GM23338 (cell line): ENCODE measurements at regions not wholly inside any gene's neighbourhood (a gene's known extent, or its start where the extent isn't known, plus 50 kb on each side); places are given as distances from the start of the nearest gene placed in this dataset.

Experiments used
- ATAC-seq: fragments of 200-7000 bp; cut with Tn5 transposase; 3 replicates; pipeline ENCODE4 v1.9.1; 2020
- DNase-seq: peaks from one replicate; pipeline ENCODE4 v3.0.0-alpha.2; 2015; ENCODE audit warnings: low spot score
- H2AFZ ChIP-seq: fragments of 200-600 bp; sonication (generic); 2 replicates; pipeline ENCODE4 v1.8.0; 2016; ENCODE audit warnings: antibody characterized with exemption, mild to moderate bottlenecking, moderate library complexity
- H3F3A ChIP-seq: fragments of 200-600 bp; sonication (generic); replicated peaks from 2 replicates; pipeline ENCODE4 v1.8.0; 2017; ENCODE audit warnings: antibody characterized with exemption, mixed run types, low read depth
- H3K27ac ChIP-seq: fragments of 200-600 bp; sonication (generic); 2 replicates; pipeline ENCODE4 v1.6.1; 2016; ENCODE audit warnings: low read depth
- H3K27me3 ChIP-seq: fragments of 200-600 bp; sonication (generic); 2 replicates; pipeline ENCODE4 v1.8.0; 2016; ENCODE audit warnings: mild to moderate bottlenecking, mixed run types, moderate library complexity; ENCODE audit not compliant: insufficient read depth
- H3K36me3 ChIP-seq: fragments of 200-600 bp; sonication (generic); 2 replicates; pipeline ENCODE4 v1.8.0; 2016; ENCODE audit warnings: mild to moderate bottlenecking; ENCODE audit not compliant: insufficient read depth
- H3K4me1 ChIP-seq: fragments of 200-600 bp; sonication (generic); 2 replicates; pipeline ENCODE4 v1.8.0; 2016; ENCODE audit warnings: mild to moderate bottlenecking, moderate library complexity; ENCODE audit not compliant: insufficient read depth
- H3K4me2 ChIP-seq: fragments of 200-600 bp; sonication (generic); 2 replicates; pipeline ENCODE4 v1.7.1; 2017; ENCODE audit warnings: mixed run types
- H3K4me3 ChIP-seq: fragments of 200-600 bp; sonication (generic); 2 replicates; pipeline ENCODE4 v1.6.1; 2016; ENCODE audit warnings: mixed run types
- H3K79me2 ChIP-seq: fragments of 200-600 bp; sonication (generic); replicated peaks from 2 replicates; pipeline ENCODE4 v1.8.0; 2017; ENCODE audit warnings: mild to moderate bottlenecking; ENCODE audit not compliant: insufficient read depth
- H3K9me2 ChIP-seq: fragments of 200-600 bp; sonication (generic); 2 replicates; pipeline ENCODE4 v1.8.0; 2017; ENCODE audit not compliant: insufficient read depth
- H4K20me1 ChIP-seq: fragments of 200-600 bp; sonication (generic); replicated peaks from 2 replicates; pipeline ENCODE4 v1.8.0; 2017; ENCODE audit warnings: mild to moderate bottlenecking; ENCODE audit not compliant: insufficient read depth
- H3K27ac Mint-ChIP-seq: 2 replicates; pipeline ENCODE4 v1.8.0; 2020; ENCODE audit warnings: inconsistent platforms, mild to moderate bottlenecking, moderate library complexity, mixed read lengths
- H3K27me3 Mint-ChIP-seq: 3 replicates; pipeline ENCODE4 v1.8.0; 2022; ENCODE audit warnings: low read depth, mild to moderate bottlenecking, moderate library complexity, mixed read lengths, inconsistent platforms; ENCODE audit not compliant: insufficient read depth, poor library complexity
- H3K36me3 Mint-ChIP-seq: 3 replicates; pipeline ENCODE4 v1.8.0; 2021; ENCODE audit warnings: low read depth, mild to moderate bottlenecking, inconsistent platforms, moderate library complexity, mixed read lengths
- H3K4me1 Mint-ChIP-seq: 3 replicates; pipeline ENCODE4 v1.8.0; 2020; ENCODE audit warnings: mild to moderate bottlenecking, inconsistent platforms, mixed read lengths
- H3K4me3 Mint-ChIP-seq: 3 replicates; pipeline ENCODE4 v1.8.0; 2021; ENCODE audit warnings: moderate library complexity, mild to moderate bottlenecking, inconsistent platforms, mixed read lengths
- H3K9me3 Mint-ChIP-seq: 3 replicates; pipeline ENCODE4 v1.8.0; 2020; ENCODE audit warnings: moderate library complexity, mild to moderate bottlenecking, inconsistent platforms, mixed read lengths
- CREB1 ChIP-seq: fragments of 250-450 bp; sonication (Bioruptor Pico); IDR thresholded peaks from 2 replicates; pipeline ENCODE4 v1.5.0; 2020; ENCODE audit warnings: low read depth, mild to moderate bottlenecking, moderate library complexity
- CTCF ChIP-seq, 2 experiments: fragments of 200-600 bp in 1 of 2; sonication (generic) in 1 of 2; conservative IDR thresholded peaks; 2 replicates each; pipeline versions ENCODE4 v1.5.1 to v1.6.1; 2016 to 2017; ENCODE audit warnings: antibody characterized with exemption in 2 of 2, low read depth in 2 of 2, mild to moderate bottlenecking in 2 of 2, moderate library complexity in 1 of 2
- ETS1 ChIP-seq: IDR thresholded peaks from 2 replicates; pipeline ENCODE4 v1.6.1; 2016; ENCODE audit warnings: antibody characterized with exemption
- EZH2 ChIP-seq: fragments of 200-600 bp; sonication (generic); IDR thresholded peaks from one replicate; pipeline ENCODE4 v1.8.0; 2017; ENCODE audit warnings: antibody characterized with exemption, mild to moderate bottlenecking, low read depth; ENCODE audit not compliant: unreplicated experiment
- EZH2phosphoT487 ChIP-seq: fragments of 200-600 bp; sonication (generic); IDR thresholded peaks from one replicate; pipeline ENCODE4 v1.8.1; 2018; ENCODE audit warnings: antibody characterized with exemption; ENCODE audit not compliant: unreplicated experiment
- JUNB ChIP-seq: IDR thresholded peaks from one replicate; pipeline ENCODE4 v1.6.1; 2016; ENCODE audit warnings: antibody characterized with exemption; ENCODE audit not compliant: unreplicated experiment
- NANOG ChIP-seq: IDR thresholded peaks from 2 replicates; pipeline ENCODE4 v1.6.1; 2016; ENCODE audit warnings: antibody characterized with exemption, borderline replicate concordance
- POLR2AphosphoS5 ChIP-seq: IDR thresholded peaks from 2 replicates; pipeline ENCODE4 v1.6.1; 2016; ENCODE audit warnings: antibody characterized with exemption, low read depth
- REST ChIP-seq: IDR thresholded peaks from one replicate; pipeline ENCODE4 v1.6.1; 2018; ENCODE audit warnings: antibody characterized with exemption; ENCODE audit not compliant: unreplicated experiment
- STAT1 ChIP-seq: IDR thresholded peaks from one replicate; pipeline ENCODE4 v1.6.1; 2016; ENCODE audit warnings: antibody characterized with exemption; ENCODE audit not compliant: unreplicated experiment
- ZNF114 ChIP-seq: fragments of 250-450 bp; sonication (Bioruptor Pico); IDR thresholded peaks from 2 replicates; pipeline ENCODE4 v1.5.0; 2020; ENCODE audit warnings: mild to moderate bottlenecking, moderate library complexity
- ZNF331 ChIP-seq: fragments of 250-450 bp; sonication (Bioruptor Pico); IDR thresholded peaks from 2 replicates; pipeline ENCODE4 v1.5.0; 2020; ENCODE audit warnings: low read depth, mild to moderate bottlenecking, moderate library complexity
- ZNF462 ChIP-seq: fragments of 250-450 bp; sonication (Bioruptor Pico); IDR thresholded peaks from 2 replicates; pipeline ENCODE4 v1.5.0; 2020; ENCODE audit warnings: mild to moderate bottlenecking, moderate library complexity

DNA sequence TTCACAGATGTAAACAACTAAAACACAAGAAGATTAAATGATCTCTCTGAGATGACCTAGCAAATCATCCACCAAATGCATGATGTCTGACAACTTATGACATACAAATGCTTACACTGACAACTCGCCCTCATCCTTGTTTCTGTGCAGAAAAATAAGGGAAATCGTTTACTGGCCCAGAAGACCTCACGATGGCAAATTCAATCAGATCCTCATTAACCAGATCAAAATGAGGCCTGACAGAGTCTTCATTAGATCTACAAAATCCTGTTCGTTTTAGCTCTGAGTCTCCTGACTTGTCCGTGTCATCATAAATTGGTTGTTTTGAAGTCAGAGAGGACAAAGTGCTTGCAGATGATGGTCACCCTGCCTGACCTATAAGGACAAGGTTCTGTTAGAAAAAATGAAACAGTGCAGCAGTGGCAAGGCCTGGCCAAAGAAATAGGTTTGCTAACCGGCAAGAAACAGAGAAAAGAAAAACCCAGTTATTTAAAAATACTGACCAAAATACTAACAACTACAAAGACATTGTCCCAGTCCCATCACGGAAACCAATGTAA lies 109.5 kb downstream of the BTG1 start:
- Histone ChIP-seq H3K4me2 (no peak overlapping the region), H3K9me2 (peaks cover 6% of the 10 kb centered on the region; the same call in 1 of the 2 replicates), H3K4me3 (no peak overlapping the region), H3K27ac (no peak overlapping the region), H3K27me3 (no peaks in the 10 kb centered on the region), H3K79me2 (no peaks in the 10 kb centered on the region), H4K20me1 (no peaks in the 10 kb centered on the region), H2AFZ (peak overlapping the region; percentile 70; the same call in 1 of the 2 replicates), H3K4me1 (peaks cover 32% of the 10 kb centered on the region), H3F3A (no peaks in the 10 kb centered on the region), H3K36me3 (no peaks in the 10 kb centered on the region)
- Mint-ChIP-seq H3K36me3 (no peaks in the 10 kb centered on the region), H3K4me3 (no peak overlapping the region), H3K27me3 (no peaks in the 10 kb centered on the region), H3K9me3 (no peaks in the 10 kb centered on the region), H3K27ac (no peak overlapping the region), H3K4me1 (peaks cover 54% of the 10 kb centered on the region)
- TF ChIP-seq ZNF331 (CRISPR knock-in tag) (no peak), ZNF462 (CRISPR knock-in tag) (no peak), EZH2phosphoT487 (no peak), NANOG (no peak), ZNF114 (CRISPR knock-in tag) (no peak), CTCF (conservative IDR thresholded peaks at IDR 0.05; ENCODE audit: low read depth in 2 of 2) (no peak), POLR2AphosphoS5 (no peak), EZH2 (no peak), STAT1 (no peak), ETS1 (no peak), JUNB (no peak), REST (no peak), CREB1 (no peak)
- DNase-seq (no peak), ATAC-seq (no peak)
